H9 (cell line): ENCODE measurements at regions not wholly inside any gene's neighbourhood (a gene's known extent, or its start where the extent isn't known, plus 50 kb on each side); places are given as distances from the start of the nearest gene placed in this dataset.

ENCODE experiments used
- DNase-seq: peaks from one replicate; pipeline ENCODE4 v3.0.0-alpha.2; 2017
- H2AFZ ChIP-seq: one replicate; pipeline ENCODE4 v1.6.1; 2013; ENCODE audit warnings: mild to moderate bottlenecking, low read length, control low read depth, moderate library complexity
- H2AK5ac ChIP-seq: 2 replicates; pipeline ENCODE4 v1.6.1; 2013; ENCODE audit warnings: low read length, control low read depth, mixed read lengths; ENCODE audit not compliant: insufficient read length
- H2BK120ac ChIP-seq: one replicate; pipeline ENCODE4 v1.6.1; 2013; ENCODE audit warnings: low read depth, mild to moderate bottlenecking, low read length, control low read depth, inconsistent platforms; ENCODE audit not compliant: poor library complexity, severe bottlenecking
- H2BK12ac ChIP-seq: 2 replicates; pipeline ENCODE4 v1.6.1; 2013; ENCODE audit warnings: low read length, control low read depth, mixed read lengths, low read depth; ENCODE audit not compliant: insufficient read length
- H2BK15ac ChIP-seq: 2 replicates; pipeline ENCODE4 v1.6.1; 2013; ENCODE audit warnings: low read depth, low read length, control low read depth
- H2BK20ac ChIP-seq: one replicate; pipeline ENCODE4 v1.6.1; 2013; ENCODE audit warnings: low read depth, mild to moderate bottlenecking, low read length, control low read depth, inconsistent platforms; ENCODE audit not compliant: poor library complexity, severe bottlenecking
- H2BK5ac ChIP-seq: 2 replicates; pipeline ENCODE4 v1.6.1; 2013; ENCODE audit warnings: low read length, control low read depth, mixed read lengths; ENCODE audit not compliant: insufficient read length
- H3K14ac ChIP-seq: 2 replicates; pipeline ENCODE4 v1.6.1; 2013; ENCODE audit warnings: low read length, control low read depth; ENCODE audit not compliant: insufficient read depth
- H3K18ac ChIP-seq: 2 replicates; pipeline ENCODE4 v1.6.1; 2013; ENCODE audit warnings: low read depth, mild to moderate bottlenecking, mixed read lengths, low read length, control low read depth; ENCODE audit not compliant: insufficient read length
- H3K23ac ChIP-seq: 2 replicates; pipeline ENCODE4 v1.6.1; 2013; ENCODE audit warnings: low read length, control low read depth, mixed read lengths, low read depth; ENCODE audit not compliant: insufficient read length
- H3K23me2 ChIP-seq: 2 replicates; pipeline ENCODE4 v1.6.1; 2013; ENCODE audit warnings: low read depth, mild to moderate bottlenecking, mixed read lengths, low read length, control low read depth; ENCODE audit not compliant: insufficient read length, poor library complexity, severe bottlenecking
- H3K27ac ChIP-seq: 2 replicates; pipeline ENCODE4 v1.5.1; 2013; ENCODE audit warnings: low read length, control low read depth, mixed read lengths, low read depth; ENCODE audit not compliant: insufficient read length
- H3K27me3 ChIP-seq: 2 replicates; pipeline ENCODE4 v1.6.1; 2013; ENCODE audit warnings: low read length, control low read depth, inconsistent platforms; ENCODE audit not compliant: insufficient read depth
- H3K4ac ChIP-seq: 2 replicates; pipeline ENCODE4 v1.6.1; 2013; ENCODE audit warnings: low read depth, mild to moderate bottlenecking, control low read depth, inconsistent platforms, low read length, moderate library complexity
- H3K4me1 ChIP-seq: 2 replicates; pipeline ENCODE4 v1.6.1; 2013; ENCODE audit warnings: low read length, control low read depth, inconsistent platforms; ENCODE audit not compliant: insufficient read depth
- H3K4me2 ChIP-seq: 2 replicates; pipeline ENCODE4 v1.6.1; 2013; ENCODE audit warnings: low read length, control low read depth, mixed read lengths; ENCODE audit not compliant: insufficient read length, insufficient read depth
- H3K56ac ChIP-seq: 2 replicates; pipeline ENCODE4 v1.6.1; 2013; ENCODE audit warnings: low read depth, mild to moderate bottlenecking, mixed read lengths, low read length, control low read depth; ENCODE audit not compliant: insufficient read length
- H3K79me1 ChIP-seq: 2 replicates; pipeline ENCODE4 v1.6.1; 2013; ENCODE audit warnings: low read depth, mild to moderate bottlenecking, moderate library complexity, low read length, control low read depth, inconsistent platforms; ENCODE audit not compliant: insufficient read depth, poor library complexity, severe bottlenecking
- H3K79me2 ChIP-seq: 2 replicates; pipeline ENCODE4 v1.6.1; 2013; ENCODE audit warnings: low read length, control low read depth, inconsistent platforms; ENCODE audit not compliant: insufficient read depth
- H3K9ac ChIP-seq: 2 replicates; pipeline ENCODE4 v1.6.1; 2013; ENCODE audit warnings: low read length, control low read depth, mixed read lengths; ENCODE audit not compliant: insufficient read length; ENCODE audit errors: extremely low read depth
- H3K9me3 ChIP-seq: one replicate; pipeline ENCODE4 v1.6.1; 2013; ENCODE audit warnings: low read depth, low read length, inconsistent platforms; ENCODE audit not compliant: control insufficient read depth
- H3T11ph ChIP-seq: one replicate; pipeline ENCODE4 v1.6.1; 2013; ENCODE audit warnings: mild to moderate bottlenecking, low read length, control low read depth, inconsistent platforms
- H4K20me1 ChIP-seq: one replicate; pipeline ENCODE4 v1.6.1; 2013; ENCODE audit not compliant: control insufficient read depth, insufficient read length, insufficient read depth
- H4K5ac ChIP-seq: 2 replicates; pipeline ENCODE4 v1.6.1; 2013; ENCODE audit warnings: low read depth, mild to moderate bottlenecking, mixed read lengths, low read length, control low read depth; ENCODE audit not compliant: insufficient read length
- H4K8ac ChIP-seq: replicated peaks from 2 replicates; pipeline ENCODE4 v1.6.1; 2013; ENCODE audit warnings: low read length, control low read depth, mixed read lengths, low read depth; ENCODE audit not compliant: insufficient read length
- H4K91ac ChIP-seq: 2 replicates; pipeline ENCODE4 v1.6.1; 2013; ENCODE audit warnings: low read depth, mild to moderate bottlenecking, moderate library complexity, mixed read lengths, low read length, control low read depth; ENCODE audit not compliant: insufficient read length
- H3K27ac Mint-ChIP-seq, 3 experiments: 2 replicates in 2 of 3; 3 replicates in 1 of 3; pipeline ENCODE4 v1.8.0; 2020 to 2021; ENCODE audit warnings: mixed read lengths in 3 of 3, mild to moderate bottlenecking in 1 of 3, moderate library complexity in 1 of 3
- H3K27me3 Mint-ChIP-seq: 2 replicates; pipeline ENCODE4 v1.8.0; 2021; ENCODE audit warnings: low read depth, mild to moderate bottlenecking, moderate library complexity, mixed read lengths
- H3K36me3 Mint-ChIP-seq, 3 experiments: 2 replicates in 2 of 3; 3 replicates in 1 of 3; pipeline ENCODE4 v1.8.0; 2020 to 2021; ENCODE audit warnings: low read depth in 3 of 3, mixed read lengths in 3 of 3; ENCODE audit not compliant: insufficient read depth in 1 of 3
- H3K4me1 Mint-ChIP-seq, 2 experiments: 2 replicates each; pipeline ENCODE4 v1.8.0; 2020; ENCODE audit warnings: mixed read lengths in 2 of 2
- H3K4me3 Mint-ChIP-seq, 2 experiments: 2 replicates in 1 of 2; 3 replicates in 1 of 2; pipeline ENCODE4 v1.8.0; 2020 to 2021; ENCODE audit warnings: mild to moderate bottlenecking in 2 of 2, mixed read lengths in 2 of 2, moderate library complexity in 1 of 2
- H3K9me3 Mint-ChIP-seq, 2 experiments: 2 replicates in 1 of 2; 3 replicates in 1 of 2; pipeline ENCODE4 v1.8.0; 2020; ENCODE audit warnings: mild to moderate bottlenecking in 2 of 2, mixed read lengths in 2 of 2, moderate library complexity in 1 of 2
- CTCF ChIP-seq: fragments of 200-600 bp; sonication (generic); conservative IDR thresholded peaks from 3 replicates; pipeline ENCODE4 v1.8.0; 2021; ENCODE audit warnings: antibody characterized with exemption, mild to moderate bottlenecking
- WGBS: extraction: QIAGEN DNeasy Blood & Tissue Kit; methylation state at CpG from one replicate; pipeline ENCODE4 v1.1.7; 2013; ENCODE audit warnings: missing lambda C conversion rate, low lambda C conversion rate, mixed read lengths; ENCODE audit not compliant: insufficient read length; ENCODE audit errors: extremely low coverage; 5-methylcytosine and 5-hydroxymethylcytosine counted together

- H4K20me1 ChIP-seq = no peaks in the 10 kb centered on the region
- H2BK20ac ChIP-seq = no peak overlapping the region
- Mint-ChIP-seq H3K9me3 (no peaks in the 10 kb centered on the region; a peak in 1 of 5 replicates), H3K4me3 (no peak overlapping the region), H3K4me1 (peaks cover 2 to 15% of the 10 kb centered on the region in 2 experiments), H3K27me3 (peaks cover 21% of the 10 kb centered on the region), H3K27ac (no peak overlapping the region; a peak in 1 of 7 replicates), H3K36me3 (no peaks in the 10 kb centered on the region)
- DNase-seq = peak; percentile 1
- no CpG with 5 or more reads among the region's 3 CpGs for WGBS
- H4K8ac ChIP-seq = no peak overlapping the region
- H2BK5ac ChIP-seq = no peak overlapping the region
- H3K18ac ChIP-seq = no peak overlapping the region
- no peaks in the 10 kb centered on the region for H3K79me1 ChIP-seq
- no peak overlapping the region for H4K91ac ChIP-seq
- H3K56ac ChIP-seq = no peak overlapping the region
- no peak overlapping the region for H3K14ac ChIP-seq
- H3K23me2 ChIP-seq = no peaks in the 10 kb centered on the region
- H4K5ac ChIP-seq = no peak overlapping the region
- H2BK15ac ChIP-seq = no peak overlapping the region
- H2AFZ ChIP-seq = no peak overlapping the region
- H2BK120ac ChIP-seq = no peak overlapping the region
- H3K9ac ChIP-seq = no peak overlapping the region
- H3K4ac ChIP-seq = no peak overlapping the region
- no peak overlapping the region for H2BK12ac ChIP-seq
- no peak overlapping the region for H3T11ph ChIP-seq
- H3K23ac ChIP-seq = no peak overlapping the region
- no peak overlapping the region for H3K27ac ChIP-seq
- no peak for TF ChIP-seq CTCF
- no peaks in the 10 kb centered on the region for H3K9me3 ChIP-seq
- no peaks in the 10 kb centered on the region for H3K79me2 ChIP-seq
- H3K4me1 ChIP-seq = no peaks in the 10 kb centered on the region; the same call in 1 of the 2 replicates
- H2AK5ac ChIP-seq = no peak overlapping the region
- H3K4me2 ChIP-seq = no peak overlapping the region
- H3K27me3 ChIP-seq = no peaks in the 10 kb centered on the region
These were observed 126.6 kb downstream of the BUD13 start for GRCh38 chr11:116646191-116646590.
